Mammary epithelial cell (primary cell): ENCODE measurements at regions not wholly inside any gene's neighbourhood (a gene's known extent, or its start where the extent isn't known, plus 50 kb on each side); places are given as distances from the start of the nearest gene placed in this dataset.

Source experiments
- EZH2 ChIP-seq: IDR thresholded peaks from 2 replicates; pipeline ENCODE4 v1.6.1; 2012; ENCODE audit warnings: low read length, inconsistent platforms, borderline replicate concordance
- TF ChIP-seq, protein P1 (sequence below), 2 donors: IDR thresholded peaks in 1 of 2; conservative IDR thresholded peaks in 1 of 2; 2 replicates each; pipeline ENCODE4 v1.5.1; 2011 to 2012; ENCODE audit warnings: inconsistent platforms in 2 of 2, low read length in 2 of 2, mild to moderate bottlenecking in 2 of 2, control low read depth in 1 of 2, low read depth in 1 of 2; ENCODE audit not compliant: insufficient read depth in 1 of 2; ENCODE audit errors: extremely low read depth in 1 of 2

DNA sequence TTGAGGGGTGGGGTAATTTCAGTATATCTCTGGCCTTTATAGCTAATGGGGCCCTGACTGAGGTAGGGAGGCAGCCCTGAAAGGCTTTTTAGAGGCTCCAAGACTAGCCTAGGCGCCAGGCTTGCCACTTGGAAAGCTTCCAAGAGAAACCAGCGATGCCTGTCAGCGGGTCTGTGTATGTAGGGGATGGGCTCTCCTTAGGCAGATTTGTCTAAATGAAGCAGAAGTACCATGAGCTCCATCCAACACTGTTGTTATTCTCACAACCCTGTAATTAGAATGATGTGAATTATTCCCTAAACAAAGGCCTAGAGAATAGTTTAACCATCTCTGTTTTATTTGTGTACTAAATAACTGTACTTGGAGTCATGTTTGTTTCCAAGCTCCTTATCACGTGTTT is 138.1 kb downstream of the B3GNT2 start:
- TF ChIP-seq EZH2, result no peak
- TF ChIP-seq, protein P1, sequence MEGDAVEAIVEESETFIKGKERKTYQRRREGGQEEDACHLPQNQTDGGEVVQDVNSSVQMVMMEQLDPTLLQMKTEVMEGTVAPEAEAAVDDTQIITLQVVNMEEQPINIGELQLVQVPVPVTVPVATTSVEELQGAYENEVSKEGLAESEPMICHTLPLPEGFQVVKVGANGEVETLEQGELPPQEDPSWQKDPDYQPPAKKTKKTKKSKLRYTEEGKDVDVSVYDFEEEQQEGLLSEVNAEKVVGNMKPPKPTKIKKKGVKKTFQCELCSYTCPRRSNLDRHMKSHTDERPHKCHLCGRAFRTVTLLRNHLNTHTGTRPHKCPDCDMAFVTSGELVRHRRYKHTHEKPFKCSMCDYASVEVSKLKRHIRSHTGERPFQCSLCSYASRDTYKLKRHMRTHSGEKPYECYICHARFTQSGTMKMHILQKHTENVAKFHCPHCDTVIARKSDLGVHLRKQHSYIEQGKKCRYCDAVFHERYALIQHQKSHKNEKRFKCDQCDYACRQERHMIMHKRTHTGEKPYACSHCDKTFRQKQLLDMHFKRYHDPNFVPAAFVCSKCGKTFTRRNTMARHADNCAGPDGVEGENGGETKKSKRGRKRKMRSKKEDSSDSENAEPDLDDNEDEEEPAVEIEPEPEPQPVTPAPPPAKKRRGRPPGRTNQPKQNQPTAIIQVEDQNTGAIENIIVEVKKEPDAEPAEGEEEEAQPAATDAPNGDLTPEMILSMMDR (conservative IDR thresholded peaks at IDR 0.05 in 1 of 2, IDR thresholded peaks at IDR 0.05 in 1 of 2; ENCODE audit: extremely low read depth in 1 of 2, insufficient read depth in 1 of 2, low read depth in 1 of 2, low read length in 2 of 2), result no peak
